Endothelial cell of umbilical vein (primary cell): ENCODE measurements at regions not wholly inside any gene's neighbourhood (a gene's known extent, or its start where the extent isn't known, plus 50 kb on each side); places are given as distances from the start of the nearest gene placed in this dataset.

Source experiments
- BruUV-seq: library from RNA; stranded (reverse); fragments of 400-500 nt; replicated peaks from 2 replicates; lab custom pipeline; 2021; lab: Mats Ljungman, UMichigan
- CTCF ChIA-PET: fragments of 300-600, 350-600 bp; sonication (Branson Sonifier 250); formaldehyde crosslinking; loops from one replicate; lab custom pipeline; 2021; ENCODE audit warnings: antibody characterized with exemption, inconsistent platforms; lab: Charles Lee
- POLR2A ChIA-PET: fragments of 300-600, 350-600 bp; sonication (Branson Sonifier 250); formaldehyde crosslinking; loops from one replicate; lab custom pipeline; 2021; ENCODE audit warnings: antibody characterized with exemption, inconsistent platforms; lab: Charles Lee
- DNase-seq: peaks from one replicate; pipeline ENCODE4 v3.0.0-alpha.2; 2011; ENCODE audit warnings: low read depth, low spot score
- FAIRE-seq: peaks from 2 replicates; lab custom pipeline; 2011; peaks lifted over from hg19 to GRCh38; lab: Jason Lieb, UNC
- H2AFZ ChIP-seq: 2 replicates; pipeline ENCODE4 v1.6.0; 2012; ENCODE audit warnings: low read depth, low read length, control low read depth, inconsistent platforms
- H3K27ac ChIP-seq: 2 replicates; pipeline ENCODE4 v1.5.1; 2011; ENCODE audit warnings: low read depth, mild to moderate bottlenecking, control low read depth, low read length, moderate library complexity; ENCODE audit not compliant: insufficient read depth
- H3K27me3 ChIP-seq, 2 experiments: 2 replicates each; pipeline versions ENCODE4 v1.6.0 to v1.6.1; 2011; ENCODE audit warnings: low read length in 2 of 2, mixed read lengths in 1 of 2; ENCODE audit not compliant: control insufficient read depth in 2 of 2, insufficient read depth in 2 of 2
- H3K36me3 ChIP-seq, 2 experiments: 2 replicates in 1 of 2; 3 replicates in 1 of 2; pipeline ENCODE4 v1.5.1; 2011; ENCODE audit warnings: low read length in 2 of 2, mild to moderate bottlenecking in 1 of 2, moderate library complexity in 1 of 2; ENCODE audit not compliant: control insufficient read depth in 2 of 2, insufficient read depth in 2 of 2; ENCODE audit errors: extremely low read depth in 1 of 2
- H3K4me1 ChIP-seq: 3 replicates; pipeline ENCODE4 v1.5.1; 2011; ENCODE audit warnings: mild to moderate bottlenecking, low read length; ENCODE audit not compliant: control insufficient read depth, insufficient read depth; ENCODE audit errors: extremely low read depth
- H3K4me2 ChIP-seq: 2 replicates; pipeline ENCODE4 v1.6.1; 2011; ENCODE audit warnings: low read length, control low read depth, mixed read lengths; ENCODE audit not compliant: insufficient read depth
- H3K4me3 ChIP-seq, 3 experiments: fragments of 200-600 bp in 1 of 3; sonication (generic), shearing (Covaris generic) in 1 of 3; replicated peaks in 1 of 3; 2 replicates each; pipeline ENCODE4 v1.5.1; 2011 to 2016; ENCODE audit warnings: control low read depth in 3 of 3, low read length in 3 of 3, mild to moderate bottlenecking in 2 of 3, inconsistent platforms in 1 of 3, low read depth in 1 of 3, moderate library complexity in 1 of 3; ENCODE audit not compliant: insufficient read depth in 1 of 3
- H3K79me2 ChIP-seq: 2 replicates; pipeline ENCODE4 v1.6.0; 2012; ENCODE audit warnings: low read length, inconsistent platforms; ENCODE audit not compliant: control insufficient read depth, insufficient read depth
- H3K9ac ChIP-seq: replicated peaks from 2 replicates; pipeline ENCODE3; 2011; ENCODE audit warnings: low read length, control low read depth; ENCODE audit not compliant: insufficient read depth; ENCODE audit errors: extremely low read depth
- H3K9me1 ChIP-seq: replicated peaks from 3 replicates; pipeline ENCODE4 v1.6.0; 2011; ENCODE audit warnings: mild to moderate bottlenecking, low read length; ENCODE audit not compliant: control insufficient read depth, insufficient read depth; ENCODE audit errors: extremely low read depth
- H3K9me3 ChIP-seq: replicated peaks from 2 replicates; pipeline ENCODE4 v1.5.1; 2012; ENCODE audit warnings: low read length, inconsistent platforms; ENCODE audit not compliant: control insufficient read depth, insufficient read depth
- H4K20me1 ChIP-seq: replicated peaks from 2 replicates; pipeline ENCODE3; 2011; ENCODE audit warnings: mild to moderate bottlenecking, low read length; ENCODE audit not compliant: control insufficient read depth, insufficient read depth; ENCODE audit errors: extremely low read depth
- CTCF ChIP-seq, 2 donors: IDR thresholded peaks; 1 replicate in 1 of 2; 2 replicates in 1 of 2; pipeline ENCODE4 v1.5.1; 2011; ENCODE audit warnings: low read length in 2 of 2, mild to moderate bottlenecking in 2 of 2, moderate library complexity in 2 of 2, control low read depth in 1 of 2, inconsistent platforms in 1 of 2, low read depth in 1 of 2; ENCODE audit not compliant: insufficient read depth in 1 of 2; ENCODE audit errors: extremely low read depth in 1 of 2
- EZH2 ChIP-seq: IDR thresholded peaks from 2 replicates; pipeline ENCODE4 v1.6.1; 2012; ENCODE audit warnings: borderline replicate concordance, low read depth, mild to moderate bottlenecking, moderate library complexity, low read length, inconsistent platforms; ENCODE audit not compliant: severe bottlenecking
- FOS ChIP-seq: IDR thresholded peaks from 2 replicates; pipeline ENCODE4 v1.6.1; 2011; ENCODE audit warnings: mild to moderate bottlenecking, low read length, moderate library complexity, borderline replicate concordance; ENCODE audit not compliant: insufficient read depth
- JUN ChIP-seq: IDR thresholded peaks from 2 replicates; pipeline ENCODE4 v1.6.1; 2011; ENCODE audit warnings: borderline replicate concordance, low read depth; ENCODE audit not compliant: insufficient read length, insufficient read depth
- MAX ChIP-seq: IDR thresholded peaks from 2 replicates; pipeline ENCODE4 v1.6.1; 2011; ENCODE audit not compliant: insufficient read depth, insufficient read length
- MYC ChIP-seq: IDR thresholded peaks from one replicate; pipeline ENCODE4 v1.6.1; 2011; ENCODE audit warnings: mild to moderate bottlenecking, low read depth, low read length
- POLR2A ChIP-seq: IDR thresholded peaks from 2 replicates; pipeline ENCODE4 v1.6.1; 2012; ENCODE audit warnings: low read depth, mild to moderate bottlenecking, control low read depth, low read length
- POLR2AphosphoS5 ChIP-seq: IDR thresholded peaks from 2 replicates; pipeline ENCODE4 v1.6.1; 2012; ENCODE audit warnings: low read depth, mild to moderate bottlenecking, control low read depth, low read length, moderate library complexity; ENCODE audit not compliant: insufficient read depth
- dilution Hi-C: fragments of 300-500 bp; cut with MboI; formaldehyde crosslinking; loops from one replicate; pipeline ENCODE4 v1.15.0; 2019; ENCODE audit warnings: low sequenced_read_pairs; ENCODE audit not compliant: extremely low pct_ligation_motif_present
- intact Hi-C: fragments of 100-400 bp; cut with micrococcal nuclease; formaldehyde crosslinking; loops from one replicate; pipeline ENCODE4 v1.10.0; 2022

GRCh38 chr6:139565591-139565990, 191.1 kb upstream of the CITED2 start:
- Histone ChIP-seq H3K27me3 (no peaks in the 10 kb centered on the region), H3K79me2 (no peaks in the 10 kb centered on the region), H3K9me3 (no peaks in the 10 kb centered on the region), H3K36me3 (no peaks in the 10 kb centered on the region), H3K9me1 (no peaks in the 10 kb centered on the region), H3K4me3 (no peak overlapping the region), H3K9ac (no peak overlapping the region), H3K4me1 (peaks cover 24% of the 10 kb centered on the region), H3K27ac (no peak overlapping the region), H2AFZ (no peak overlapping the region), H3K4me2 (no peak overlapping the region), H4K20me1 (no peaks in the 10 kb centered on the region)
- no peak for TF ChIP-seq POLR2A
- TF ChIP-seq MYC = no peak
- no peak for TF ChIP-seq MAX
- no peak for TF ChIP-seq POLR2AphosphoS5
- no peak for TF ChIP-seq CTCF (IDR thresholded peaks at IDR 0.05; ENCODE audit: extremely low read depth in 1 of 2, insufficient read depth in 1 of 2, low read depth in 1 of 2, low read length in 2 of 2)
- no peak for TF ChIP-seq EZH2
- TF ChIP-seq JUN = no peak
- TF ChIP-seq FOS = no peak
- ChIA-PET POLR2A (no interaction called here), CTCF (no interaction called here)
- FAIRE-seq (no peak), DNase-seq (no peak)
- dilution Hi-C loops = no loop called here
- no TSS peak for BruUV-seq
- intact Hi-C loops = loop anchor here (10.0 kb wide), 1 partner anchor 1999 kb away; no protein-coding TSS in a partner anchor
